Midbrain (tissue), 1 donor: ENCODE measurements at regions not wholly inside any gene's neighbourhood (a gene's known extent, or its start where the extent isn't known, plus 50 kb on each side); places are given as distances from the start of the nearest gene placed in this dataset.
"Not testable (repeated sequence)": the region's sequence is repeated elsewhere in the genome, so short reads cannot be mapped to it uniquely, and the experiment has no call there.

ENCODE experiments used
- DNase-seq: peaks from one replicate; lab custom pipeline; 2025; lab: John Stamatoyannopoulos, UW

- DNase-seq: not testable (repeated sequence)
Measured at GRCh38 chr20:30669330-30670029, 588.0 kb upstream of the DEFB115 start.

GRCh38 chr20:30671120-30671519 lies 586.3 kb upstream of the DEFB115 start:
- DNase-seq: not testable (repeated sequence)

- DNase-seq: not testable (repeated sequence)
Measured at GRCh38 chr20:30675988-30676564, 581.4 kb upstream of the DEFB115 start.

GRCh38 chr20:30682236-30682635 lies 575.2 kb upstream of the DEFB115 start:
- not testable (repeated sequence) for DNase-seq

GRCh38 chr20:30712861-30713260 lies 544.6 kb upstream of the DEFB115 start:
- not testable (repeated sequence) for DNase-seq

- DNase-seq: not testable (repeated sequence)
Measured at GRCh38 chr20:30719415-30720199, 537.9 kb upstream of the DEFB115 start.

GRCh38 chr20:30723511-30723910 lies 534.0 kb upstream of the DEFB115 start:
- not testable (repeated sequence) for DNase-seq

GRCh38 chr20:30723934-30724687 lies 533.4 kb upstream of the DEFB115 start:
- DNase-seq: not testable (repeated sequence)

GRCh38 chr20:30724688-30725074 lies 532.8 kb upstream of the DEFB115 start:
- not testable (repeated sequence) for DNase-seq

GRCh38 chr20:30725188-30725587 lies 532.3 kb upstream of the DEFB115 start:
- not testable (repeated sequence) for DNase-seq

GRCh38 chr20:30728271-30728885 lies 529.1 kb upstream of the DEFB115 start:
- DNase-seq: not testable (repeated sequence)
